GM20000 (cell line): ENCODE measurements at regions not wholly inside any gene's neighbourhood (a gene's known extent, or its start where the extent isn't known, plus 50 kb on each side); places are given as distances from the start of the nearest gene placed in this dataset.
"Not testable (repeated sequence)": the region's sequence is repeated elsewhere in the genome, so short reads cannot be mapped to it uniquely, and the experiment has no call there.

Experiments
- DNase-seq: peaks from one replicate; pipeline ENCODE4 v3.0.0; 2012; ENCODE audit warnings: low spot score
- TF ChIP-seq, protein P1 (sequence below): IDR thresholded peaks from 2 replicates; pipeline ENCODE4 v1.5.1; 2012; ENCODE audit warnings: mild to moderate bottlenecking, control low read depth; ENCODE audit errors: extremely low read depth, missing control alignments

DNA sequence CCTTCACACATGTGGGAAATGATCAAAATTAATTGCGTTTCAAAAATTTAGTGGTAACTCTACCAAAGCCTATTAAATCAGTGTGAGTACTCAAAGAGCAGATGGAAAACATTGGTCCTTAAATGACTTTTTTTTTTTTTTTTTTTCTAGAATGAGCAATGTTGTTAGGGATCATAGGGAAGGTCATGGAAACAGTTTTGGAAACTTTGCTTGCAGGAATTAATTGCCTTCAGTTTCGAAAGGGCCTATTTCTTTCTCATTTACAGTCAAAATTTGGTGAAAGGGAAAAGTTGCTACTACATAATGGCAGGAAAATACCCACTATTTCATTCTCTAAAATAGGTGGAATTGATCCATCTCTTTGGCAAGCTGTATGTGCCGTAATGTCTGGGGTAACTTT is 160.9 kb downstream of the RTL9 start:
- DNase-seq: no peak
- TF ChIP-seq, protein P1, sequence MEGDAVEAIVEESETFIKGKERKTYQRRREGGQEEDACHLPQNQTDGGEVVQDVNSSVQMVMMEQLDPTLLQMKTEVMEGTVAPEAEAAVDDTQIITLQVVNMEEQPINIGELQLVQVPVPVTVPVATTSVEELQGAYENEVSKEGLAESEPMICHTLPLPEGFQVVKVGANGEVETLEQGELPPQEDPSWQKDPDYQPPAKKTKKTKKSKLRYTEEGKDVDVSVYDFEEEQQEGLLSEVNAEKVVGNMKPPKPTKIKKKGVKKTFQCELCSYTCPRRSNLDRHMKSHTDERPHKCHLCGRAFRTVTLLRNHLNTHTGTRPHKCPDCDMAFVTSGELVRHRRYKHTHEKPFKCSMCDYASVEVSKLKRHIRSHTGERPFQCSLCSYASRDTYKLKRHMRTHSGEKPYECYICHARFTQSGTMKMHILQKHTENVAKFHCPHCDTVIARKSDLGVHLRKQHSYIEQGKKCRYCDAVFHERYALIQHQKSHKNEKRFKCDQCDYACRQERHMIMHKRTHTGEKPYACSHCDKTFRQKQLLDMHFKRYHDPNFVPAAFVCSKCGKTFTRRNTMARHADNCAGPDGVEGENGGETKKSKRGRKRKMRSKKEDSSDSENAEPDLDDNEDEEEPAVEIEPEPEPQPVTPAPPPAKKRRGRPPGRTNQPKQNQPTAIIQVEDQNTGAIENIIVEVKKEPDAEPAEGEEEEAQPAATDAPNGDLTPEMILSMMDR: no peak

DNA sequence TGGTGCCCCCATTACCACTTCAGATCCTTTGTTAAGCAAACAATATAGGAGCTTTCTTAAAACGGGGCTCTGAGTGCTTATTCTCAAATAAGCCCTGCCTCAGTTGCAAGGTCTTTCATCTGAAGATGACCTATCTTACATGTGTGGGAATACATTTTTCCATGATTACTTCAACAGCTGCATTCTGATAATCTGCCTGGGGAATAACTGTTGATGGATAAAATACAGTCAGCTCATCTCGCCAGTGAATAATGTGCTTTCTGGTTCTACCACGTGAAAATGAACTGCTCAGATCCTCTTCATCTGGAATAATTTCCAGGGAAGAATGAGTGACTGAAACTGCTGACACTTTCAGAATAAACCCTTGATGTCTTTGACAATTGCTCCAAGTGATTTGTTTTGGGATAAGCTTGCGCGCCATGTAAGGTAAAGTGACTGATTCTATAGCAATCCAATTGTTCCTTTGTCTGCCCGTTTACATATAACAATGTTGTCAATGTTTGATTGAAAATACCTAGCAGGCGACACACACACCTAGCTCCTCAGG is 161.3 kb downstream of the RTL9 start:
- TF ChIP-seq, protein P1: no peak
- DNase-seq: no peak

DNA sequence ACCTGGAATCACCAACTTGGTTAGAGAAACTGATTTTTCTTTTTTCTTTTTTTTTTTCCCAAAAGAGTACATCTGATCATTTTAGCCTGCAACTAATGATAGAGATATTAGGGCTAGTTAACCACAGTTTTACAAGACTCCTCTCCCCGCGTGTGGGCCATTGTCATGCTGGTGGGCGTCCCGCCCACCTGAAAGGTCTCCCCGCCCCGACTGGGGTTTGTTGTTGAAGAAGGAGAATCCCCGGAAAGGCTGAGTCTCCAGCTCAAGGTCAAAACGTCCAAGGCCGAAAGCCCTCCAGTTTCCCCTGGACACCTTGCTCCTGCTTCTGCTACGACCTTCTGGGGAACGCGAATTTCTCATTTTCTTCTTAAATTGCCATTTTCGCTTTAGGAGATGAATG is 162.0 kb downstream of the RTL9 start:
- not testable (repeated sequence) for DNase-seq

DNA sequence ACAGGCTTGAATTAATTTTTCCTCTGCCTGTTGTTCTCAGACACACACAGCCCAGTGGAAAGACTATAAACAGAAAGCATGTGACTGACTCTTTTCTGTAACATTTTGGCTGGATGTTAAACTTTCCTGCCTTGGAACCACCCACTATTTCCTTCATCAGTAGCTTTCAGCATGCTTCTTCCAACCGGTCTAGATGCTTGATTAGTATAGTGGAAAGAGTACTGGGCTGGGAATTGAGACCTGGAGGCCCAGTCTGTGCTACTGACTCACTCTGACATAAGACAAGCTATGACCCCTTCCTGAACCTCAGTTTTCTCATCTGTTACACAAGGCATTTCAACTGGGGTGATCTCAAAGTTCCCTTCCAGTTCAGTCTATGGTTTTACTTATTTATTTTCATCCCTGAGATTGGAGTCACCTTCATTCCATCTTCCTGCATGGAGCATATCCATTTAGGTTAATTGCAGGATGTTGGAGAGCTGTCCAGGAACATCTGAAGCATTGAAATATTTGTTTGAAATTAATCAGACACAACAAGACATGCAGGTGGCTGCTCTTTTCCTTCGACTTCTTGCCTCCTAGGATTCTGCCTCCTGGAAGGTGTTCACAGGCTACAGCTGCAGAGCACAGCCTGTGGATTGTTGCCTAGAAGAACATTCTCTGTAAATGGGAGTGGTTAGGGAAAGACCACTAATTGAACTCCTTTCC is 173.4 kb downstream of the RTL9 start:
- TF ChIP-seq, protein P1: no peak
- no peak for DNase-seq

DNA sequence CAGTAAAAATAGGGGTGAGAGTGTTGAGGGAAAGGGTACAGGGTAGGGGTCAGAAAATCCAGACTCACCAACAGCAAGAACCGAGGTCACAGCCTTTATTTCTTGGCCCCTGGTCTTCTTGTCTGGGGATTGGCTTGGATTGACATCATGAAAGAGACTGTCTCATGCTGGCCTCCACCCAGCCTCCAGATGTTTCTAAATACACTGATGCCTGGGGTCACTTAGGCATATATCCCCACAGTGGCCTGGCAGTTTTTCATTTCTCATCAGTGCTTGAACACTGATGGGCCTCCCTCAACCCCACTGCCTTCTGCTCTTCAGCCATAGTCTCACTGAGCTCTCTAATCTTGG is 173.9 kb downstream of the RTL9 start:
- no peak for DNase-seq
- TF ChIP-seq, protein P1: no peak

DNA sequence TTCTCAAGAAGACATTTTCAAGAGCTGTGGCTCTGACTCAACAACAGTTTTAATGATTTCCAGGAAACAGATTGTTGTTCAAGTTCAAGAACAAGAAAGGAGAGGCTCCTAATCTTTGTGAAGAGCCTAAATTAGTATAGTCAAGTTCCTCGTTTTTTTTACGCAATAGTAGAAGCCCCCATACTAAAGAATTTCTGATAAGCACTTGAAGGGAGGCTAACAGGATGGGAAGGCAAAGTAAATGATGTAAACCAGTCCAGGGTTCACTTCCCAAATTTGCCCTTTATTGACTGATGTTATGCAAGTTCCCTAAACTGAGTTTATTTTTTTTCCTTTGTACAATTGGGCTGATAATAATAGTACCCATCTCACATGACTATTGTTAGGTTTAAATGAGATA is 178.2 kb downstream of the RTL9 start:
- TF ChIP-seq, protein P1: no peak
- no peak for DNase-seq

DNA sequence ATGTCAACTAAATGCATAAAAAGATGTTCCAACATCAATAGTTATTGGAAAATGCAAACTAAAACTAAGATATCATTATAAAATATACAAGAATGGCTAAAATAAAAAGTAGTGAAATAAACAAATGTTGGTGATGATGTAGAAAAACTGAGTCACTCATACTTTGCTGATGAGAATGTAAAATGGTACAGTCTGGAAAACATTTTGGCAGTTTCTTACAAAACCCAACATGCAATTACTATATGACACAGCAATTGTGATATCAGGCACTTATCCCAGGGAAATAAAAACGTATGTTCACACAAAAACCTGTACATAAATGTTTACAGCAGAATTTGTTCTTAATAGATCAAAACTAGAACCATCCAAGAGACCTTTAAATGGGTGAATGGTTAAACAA is 182.6 kb downstream of the RTL9 start:
- TF ChIP-seq, protein P1: no peak
- no peak for DNase-seq

DNA sequence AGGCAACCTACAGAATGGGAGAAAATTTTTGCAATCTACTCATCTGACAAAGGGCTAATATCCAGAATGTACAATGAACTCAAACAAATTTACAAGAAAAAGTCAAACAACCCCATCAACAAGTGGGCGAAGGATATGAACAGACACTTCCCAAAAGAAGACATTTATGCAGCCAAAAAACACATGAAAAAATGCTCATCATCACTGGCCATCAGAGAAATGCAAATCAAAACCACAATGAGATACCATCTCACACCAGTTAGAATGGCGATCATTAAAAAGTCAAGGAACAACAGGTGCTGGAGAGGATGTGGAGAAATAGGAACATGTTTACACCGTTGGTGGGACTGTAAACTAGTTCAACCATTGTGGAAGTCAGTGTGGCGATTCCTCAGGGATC is 192.2 kb downstream of the RTL9 start:
- not testable (repeated sequence) for DNase-seq
